ENCODE measurements at regions not wholly inside any gene's neighbourhood (a gene's known extent, or its start where the extent isn't known, plus 50 kb on each side); places are given as distances from the start of the nearest gene placed in this dataset.

DNA sequence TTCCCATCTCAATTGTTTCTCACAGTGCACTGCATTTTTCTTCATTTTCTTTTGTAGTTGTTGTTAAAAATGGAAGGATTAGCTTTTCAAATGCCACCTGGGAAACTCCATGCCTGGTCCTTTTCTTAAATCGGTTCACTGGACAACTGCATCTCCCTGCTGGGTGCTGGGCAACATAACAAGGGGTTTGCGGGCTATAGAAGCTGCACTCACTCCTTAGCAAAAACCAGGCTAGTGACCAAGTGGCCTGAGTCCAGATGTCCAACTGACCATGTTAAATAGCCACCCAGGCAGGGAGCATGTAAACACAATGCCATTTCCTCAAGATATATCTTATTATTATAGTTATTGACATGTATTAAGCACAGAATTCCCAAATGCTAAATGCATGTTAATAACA is 264.9 kb downstream of the ICOS start:
- no peak for TF ChIP-seq EZH2 (IDR thresholded peaks at IDR 0.05; ENCODE audit: insufficient read depth, low read length)
- TF ChIP-seq, protein P1, sequence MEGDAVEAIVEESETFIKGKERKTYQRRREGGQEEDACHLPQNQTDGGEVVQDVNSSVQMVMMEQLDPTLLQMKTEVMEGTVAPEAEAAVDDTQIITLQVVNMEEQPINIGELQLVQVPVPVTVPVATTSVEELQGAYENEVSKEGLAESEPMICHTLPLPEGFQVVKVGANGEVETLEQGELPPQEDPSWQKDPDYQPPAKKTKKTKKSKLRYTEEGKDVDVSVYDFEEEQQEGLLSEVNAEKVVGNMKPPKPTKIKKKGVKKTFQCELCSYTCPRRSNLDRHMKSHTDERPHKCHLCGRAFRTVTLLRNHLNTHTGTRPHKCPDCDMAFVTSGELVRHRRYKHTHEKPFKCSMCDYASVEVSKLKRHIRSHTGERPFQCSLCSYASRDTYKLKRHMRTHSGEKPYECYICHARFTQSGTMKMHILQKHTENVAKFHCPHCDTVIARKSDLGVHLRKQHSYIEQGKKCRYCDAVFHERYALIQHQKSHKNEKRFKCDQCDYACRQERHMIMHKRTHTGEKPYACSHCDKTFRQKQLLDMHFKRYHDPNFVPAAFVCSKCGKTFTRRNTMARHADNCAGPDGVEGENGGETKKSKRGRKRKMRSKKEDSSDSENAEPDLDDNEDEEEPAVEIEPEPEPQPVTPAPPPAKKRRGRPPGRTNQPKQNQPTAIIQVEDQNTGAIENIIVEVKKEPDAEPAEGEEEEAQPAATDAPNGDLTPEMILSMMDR (IDR thresholded peaks at IDR 0.05; ENCODE audit: insufficient read depth, low read depth, low read length) = no peak
